RWPE1 (cell line): ENCODE measurements at regions not wholly inside any gene's neighbourhood (a gene's known extent, or its start where the extent isn't known, plus 50 kb on each side); places are given as distances from the start of the nearest gene placed in this dataset.

Experiments used
- CTCF ChIA-PET: fragments of 350-600 bp; sonication (Branson Sonifier 250); formaldehyde crosslinking; extraction: SDS; loops from one replicate; lab custom pipeline; 2021; lab: Yijun Ruan, JAX
- POLR2A ChIA-PET: fragments of 400-600 bp; formaldehyde crosslinking; extraction: SDS; loops from one replicate; lab custom pipeline; 2020; ENCODE audit warnings: antibody characterized with exemption; ENCODE audit not compliant: low non-redundant PET; lab: Yijun Ruan, JAX
- DNase-seq: peaks from one replicate; pipeline ENCODE4 v3.0.0; 2012; ENCODE audit warnings: low spot score
- H3K27ac ChIP-seq: fragments of 450-650 bp; 2 replicates; pipeline ENCODE4 v1.5.1; 2017
- TF ChIP-seq, protein P1 (sequence below): fragments of 450-650 bp; conservative IDR thresholded peaks from 2 replicates; pipeline ENCODE4 v1.5.1; 2017; ENCODE audit warnings: low read depth, mild to moderate bottlenecking

DNA sequence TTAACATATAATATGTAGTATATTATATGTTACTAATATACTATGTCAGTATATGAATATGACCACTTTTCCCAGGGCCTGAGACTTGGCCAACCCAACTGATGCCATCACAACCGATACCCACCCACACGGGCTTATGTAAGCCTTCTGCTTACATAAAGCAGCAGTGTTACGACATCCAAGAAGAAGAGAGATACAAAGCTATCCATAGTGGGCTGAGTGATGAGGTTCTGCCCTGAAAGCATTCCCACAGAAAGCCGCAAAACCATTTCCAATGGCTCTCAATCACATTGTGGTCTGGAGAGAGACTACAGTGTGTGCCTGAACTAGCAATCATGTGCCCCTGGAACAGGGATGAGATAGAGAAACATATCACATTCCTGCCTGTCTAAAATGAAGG, 177.9 kb downstream of the PLOD2 start:
- DNase-seq: no peak
- ChIA-PET POLR2A (no interaction called here), CTCF (interaction anchor here (0.6 kb wide), 1 partner anchor 595 kb away, joined by 3 read pairs; no protein-coding TSS in a partner anchor)
- TF ChIP-seq, protein P1, sequence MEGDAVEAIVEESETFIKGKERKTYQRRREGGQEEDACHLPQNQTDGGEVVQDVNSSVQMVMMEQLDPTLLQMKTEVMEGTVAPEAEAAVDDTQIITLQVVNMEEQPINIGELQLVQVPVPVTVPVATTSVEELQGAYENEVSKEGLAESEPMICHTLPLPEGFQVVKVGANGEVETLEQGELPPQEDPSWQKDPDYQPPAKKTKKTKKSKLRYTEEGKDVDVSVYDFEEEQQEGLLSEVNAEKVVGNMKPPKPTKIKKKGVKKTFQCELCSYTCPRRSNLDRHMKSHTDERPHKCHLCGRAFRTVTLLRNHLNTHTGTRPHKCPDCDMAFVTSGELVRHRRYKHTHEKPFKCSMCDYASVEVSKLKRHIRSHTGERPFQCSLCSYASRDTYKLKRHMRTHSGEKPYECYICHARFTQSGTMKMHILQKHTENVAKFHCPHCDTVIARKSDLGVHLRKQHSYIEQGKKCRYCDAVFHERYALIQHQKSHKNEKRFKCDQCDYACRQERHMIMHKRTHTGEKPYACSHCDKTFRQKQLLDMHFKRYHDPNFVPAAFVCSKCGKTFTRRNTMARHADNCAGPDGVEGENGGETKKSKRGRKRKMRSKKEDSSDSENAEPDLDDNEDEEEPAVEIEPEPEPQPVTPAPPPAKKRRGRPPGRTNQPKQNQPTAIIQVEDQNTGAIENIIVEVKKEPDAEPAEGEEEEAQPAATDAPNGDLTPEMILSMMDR: no peak
- no peak overlapping the region for H3K27ac ChIP-seq
